HCT116 (cell line): ENCODE measurements at regions not wholly inside any gene's neighbourhood (a gene's known extent, or its start where the extent isn't known, plus 50 kb on each side); places are given as distances from the start of the nearest gene placed in this dataset.

ENCODE experiments used
- ATAC-seq: fragments of 200-7000 bp; cut with Tn5 transposase; 2 replicates; pipeline ENCODE4 v1.9.1; 2020; ENCODE audit warnings: mild to moderate bottlenecking, moderate library complexity
- BruUV-seq: library from RNA; stranded (reverse); fragments of 400-500 nt; replicated peaks from 2 replicates; lab custom pipeline; 2021; lab: Mats Ljungman, UMichigan
- CTCF ChIA-PET: fragments of 300-600 bp; sonication (Branson Sonifier 250); formaldehyde crosslinking; loops from one replicate; lab custom pipeline; 2021; ENCODE audit warnings: antibody characterized with exemption; lab: Charles Lee
- POLR2A ChIA-PET: fragments of 300-600, 350-600 bp; sonication (Branson Sonifier 250); formaldehyde crosslinking; loops from one replicate; lab custom pipeline; 2021; ENCODE audit warnings: antibody characterized with exemption; lab: Charles Lee
- RAD21 ChIA-PET, 2 experiments: fragments of 300-600 bp; sonication (Branson Sonifier 250); formaldehyde crosslinking; loops; one replicate each; lab custom pipeline; 2023; ENCODE audit warnings: low total read pairs in 2 of 2; ENCODE audit not compliant: uncharacterized antibody in 2 of 2, unreplicated experiment in 2 of 2, low non-redundant PET in 1 of 2; lab: Charles Lee
- DNase-seq: peaks from one replicate; pipeline ENCODE4 v3.0.0-alpha.2; 2010; ENCODE audit warnings: low read depth, low spot score
- H2AFZ ChIP-seq: fragments of 200-600 bp; shearing (Covaris generic), sonication (generic); 2 replicates; pipeline ENCODE4 v1.6.1; 2017; ENCODE audit warnings: low read depth, mixed run types, mixed read lengths, antibody characterized with exemption, low read length; ENCODE audit not compliant: poor library complexity, severe bottlenecking
- H3K27ac ChIP-seq: 2 replicates; pipeline ENCODE4 v1.5.1; 2012; ENCODE audit warnings: low read depth, low read length
- H3K27me3 ChIP-seq: fragments of 200-600 bp; sonication (generic); 2 replicates; pipeline ENCODE4 v1.6.1; 2016; ENCODE audit warnings: mixed run types, low read length, mixed read lengths; ENCODE audit not compliant: insufficient read depth
- H3K36me3 ChIP-seq, 2 experiments: fragments of 200-500 bp in 1 of 2; fragments of 200-600 bp in 1 of 2; sonication (Bioruptor generic) in 1 of 2; sonication (generic) in 1 of 2; 2 replicates each; pipeline versions ENCODE4 v1.5.1 to v1.6.1; 2014 to 2016; ENCODE audit warnings: low read length in 2 of 2, inconsistent platforms in 1 of 2, mixed read lengths in 1 of 2, mixed run types in 1 of 2; ENCODE audit not compliant: insufficient read depth in 2 of 2, control insufficient read depth in 1 of 2
- H3K4me1 ChIP-seq, 2 experiments: fragments of 200-600 bp in 1 of 2; sonication (generic) in 1 of 2; 2 replicates each; pipeline versions ENCODE4 v1.5.1 to v1.6.1; 2012 to 2017; ENCODE audit warnings: low read length in 2 of 2, inconsistent platforms in 1 of 2, mild to moderate bottlenecking in 1 of 2, mixed read lengths in 1 of 2, mixed run types in 1 of 2, moderate library complexity in 1 of 2; ENCODE audit not compliant: insufficient read depth in 2 of 2, control insufficient read depth in 1 of 2
- H3K4me2 ChIP-seq: fragments of 200-600 bp; sonication (generic); 2 replicates; pipeline ENCODE4 v1.6.1; 2017; ENCODE audit warnings: mixed run types, low read length, mixed read lengths
- H3K4me3 ChIP-seq, 2 experiments: fragments of 200-600 bp in 1 of 2; sonication (generic) in 1 of 2; replicated peaks in 1 of 2; 2 replicates each; pipeline ENCODE4 v1.5.1; 2011 to 2016; ENCODE audit warnings: low read length in 2 of 2, control low read depth in 1 of 2, low read depth in 1 of 2, mild to moderate bottlenecking in 1 of 2, mixed read lengths in 1 of 2, mixed run types in 1 of 2
- H3K79me2 ChIP-seq: fragments of 200-600 bp; sonication (generic); 2 replicates; pipeline ENCODE4 v1.6.1; 2017; ENCODE audit warnings: mild to moderate bottlenecking, mixed run types, low read length, moderate library complexity, mixed read lengths; ENCODE audit not compliant: insufficient read depth
- H3K9ac ChIP-seq: fragments of 200-600 bp; sonication (generic); 2 replicates; pipeline ENCODE4 v1.6.1; 2016; ENCODE audit warnings: low read length, mixed read lengths
- H3K9me2 ChIP-seq: fragments of 200-600 bp; sonication (generic), shearing (Covaris generic); 2 replicates; pipeline ENCODE4 v1.6.1; 2017; ENCODE audit warnings: mixed run types, mild to moderate bottlenecking, moderate library complexity; ENCODE audit not compliant: insufficient read depth
- H3K9me3 ChIP-seq, 2 experiments: fragments of 200-500 bp in 1 of 2; fragments of 200-600 bp in 1 of 2; sonication (Bioruptor generic) in 1 of 2; sonication (generic) in 1 of 2; 2 replicates each; pipeline ENCODE4 v1.6.1; 2014 to 2017; ENCODE audit warnings: low read length in 2 of 2, mixed read lengths in 2 of 2, inconsistent platforms in 1 of 2, low read depth in 1 of 2, mild to moderate bottlenecking in 1 of 2, mixed run types in 1 of 2, moderate library complexity in 1 of 2; ENCODE audit not compliant: control insufficient read depth in 1 of 2, insufficient read depth in 1 of 2
- H4K20me1 ChIP-seq: fragments of 200-600 bp; sonication (generic), shearing (Covaris generic); 2 replicates; pipeline ENCODE4 v1.6.1; 2017; ENCODE audit warnings: mixed run types, mild to moderate bottlenecking, moderate library complexity; ENCODE audit not compliant: insufficient read depth
- EGR1 ChIP-seq: IDR thresholded peaks from 2 replicates; pipeline ENCODE4 v1.6.1; 2012; ENCODE audit warnings: low read depth
- MAX ChIP-seq: IDR thresholded peaks from 2 replicates; pipeline ENCODE4 v1.6.1; 2012
- POLR2A ChIP-seq: IDR thresholded peaks from 2 replicates; pipeline ENCODE4 v1.7.0; 2011; ENCODE audit warnings: borderline replicate concordance; ENCODE audit not compliant: insufficient read depth, insufficient read length; ENCODE audit errors: extremely low read depth
- REST ChIP-seq: IDR thresholded peaks from 2 replicates; pipeline ENCODE4 v1.6.1; 2012; ENCODE audit warnings: low read depth
- SP1 ChIP-seq: IDR thresholded peaks from 2 replicates; pipeline ENCODE4 v1.6.1; 2012; ENCODE audit warnings: low read depth
- TCF7L2 ChIP-seq: IDR thresholded peaks from 2 replicates; pipeline ENCODE4 v1.7.0; 2011; ENCODE audit warnings: borderline replicate concordance, inconsistent platforms; ENCODE audit not compliant: insufficient read depth, insufficient read length; ENCODE audit errors: extremely low read depth
- ZFX ChIP-seq: fragments of 450-650 bp; IDR thresholded peaks from 2 replicates; pipeline ENCODE4 v1.6.1; 2017
- ZNF274 ChIP-seq: fragments of 200-500 bp; sonication (Bioruptor generic); IDR thresholded peaks from 2 replicates; pipeline ENCODE4 v1.6.1; 2014; ENCODE audit warnings: mild to moderate bottlenecking, low read depth, low read length, inconsistent platforms
- intact Hi-C: fragments of 100-400 bp; cut with micrococcal nuclease; formaldehyde crosslinking; loops from 2 replicates; pipeline ENCODE4 v1.10.0; 2022
- TF ChIP-seq, protein P1 (sequence below), 3 experiments: fragments of 200-600 bp in 1 of 3; sonication (generic) in 1 of 3; IDR thresholded peaks in 2 of 3; conservative IDR thresholded peaks in 1 of 3; 2 replicates each; pipeline ENCODE4 v1.5.1; 2012 to 2017; ENCODE audit warnings: low read depth in 2 of 3, low read length in 2 of 3, antibody characterized with exemption in 1 of 3, borderline replicate concordance in 1 of 3, control low read depth in 1 of 3, mild to moderate bottlenecking in 1 of 3, mixed read lengths in 1 of 3, mixed run types in 1 of 3, moderate library complexity in 1 of 3; ENCODE audit not compliant: insufficient read depth in 1 of 3

DNA sequence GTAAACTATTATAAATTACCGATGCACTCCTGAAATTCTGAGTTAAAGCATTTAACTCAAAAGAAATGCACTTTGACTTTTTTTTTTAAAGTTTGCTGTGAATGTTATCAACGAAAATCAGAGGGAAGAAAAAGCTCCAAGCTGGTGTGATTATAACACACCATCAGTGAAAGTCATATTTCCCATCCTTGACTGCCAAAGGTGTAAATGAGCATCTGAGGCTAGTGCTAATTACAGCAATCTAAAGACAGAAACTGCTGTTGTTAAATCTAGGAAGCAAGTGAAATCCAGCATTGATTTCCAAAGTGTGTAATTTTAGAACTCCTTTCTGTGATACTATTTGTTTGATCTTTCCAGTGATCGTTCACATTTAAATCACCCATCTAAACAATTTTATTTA is 1538.8 kb downstream of the TECRL start:
- TF ChIP-seq POLR2A (no peak), EGR1 (no peak), ZFX (no peak), MAX (no peak), TCF7L2 (no peak), REST (no peak), SP1 (no peak), ZNF274 (no peak)
- TF ChIP-seq, protein P1, sequence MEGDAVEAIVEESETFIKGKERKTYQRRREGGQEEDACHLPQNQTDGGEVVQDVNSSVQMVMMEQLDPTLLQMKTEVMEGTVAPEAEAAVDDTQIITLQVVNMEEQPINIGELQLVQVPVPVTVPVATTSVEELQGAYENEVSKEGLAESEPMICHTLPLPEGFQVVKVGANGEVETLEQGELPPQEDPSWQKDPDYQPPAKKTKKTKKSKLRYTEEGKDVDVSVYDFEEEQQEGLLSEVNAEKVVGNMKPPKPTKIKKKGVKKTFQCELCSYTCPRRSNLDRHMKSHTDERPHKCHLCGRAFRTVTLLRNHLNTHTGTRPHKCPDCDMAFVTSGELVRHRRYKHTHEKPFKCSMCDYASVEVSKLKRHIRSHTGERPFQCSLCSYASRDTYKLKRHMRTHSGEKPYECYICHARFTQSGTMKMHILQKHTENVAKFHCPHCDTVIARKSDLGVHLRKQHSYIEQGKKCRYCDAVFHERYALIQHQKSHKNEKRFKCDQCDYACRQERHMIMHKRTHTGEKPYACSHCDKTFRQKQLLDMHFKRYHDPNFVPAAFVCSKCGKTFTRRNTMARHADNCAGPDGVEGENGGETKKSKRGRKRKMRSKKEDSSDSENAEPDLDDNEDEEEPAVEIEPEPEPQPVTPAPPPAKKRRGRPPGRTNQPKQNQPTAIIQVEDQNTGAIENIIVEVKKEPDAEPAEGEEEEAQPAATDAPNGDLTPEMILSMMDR (IDR thresholded peaks at IDR 0.05 in 2 of 3, conservative IDR thresholded peaks at IDR 0.05 in 1 of 3; ENCODE audit: borderline replicate concordance in 1 of 3, insufficient read depth in 1 of 3, low read depth in 2 of 3, low read length in 2 of 3) = no peak
- Histone ChIP-seq H3K79me2 (no peaks in the 10 kb centered on the region), H3K4me1 (no peaks in the 10 kb centered on the region), H3K27me3 (no peaks in the 10 kb centered on the region), H3K9ac (no peak overlapping the region), H2AFZ (no peak overlapping the region), H3K9me3 (peaks cover 8 to 11% of the 10 kb centered on the region in 2 experiments; a peak in 2 of 4 replicates), H3K36me3 (no peaks in the 10 kb centered on the region), H3K4me3 (no peak overlapping the region), H3K27ac (no peak overlapping the region), H4K20me1 (no peaks in the 10 kb centered on the region), H3K9me2 (no peaks in the 10 kb centered on the region), H3K4me2 (no peak overlapping the region)
- no peak for DNase-seq
- ChIA-PET CTCF (no interaction called here), POLR2A (no interaction called here), RAD21 (no interaction called here)
- intact Hi-C loops = no loop called here
- BruUV-seq = no TSS peak
- no peak for ATAC-seq
